Effector memory CD4-positive, alpha-beta T cell (primary cell): ENCODE measurements at regions not wholly inside any gene's neighbourhood (a gene's known extent, or its start where the extent isn't known, plus 50 kb on each side); places are given as distances from the start of the nearest gene placed in this dataset.

ENCODE experiments used
- DNase-seq, 3 donors: peaks; one replicate each; pipeline ENCODE4 v3.0.0-alpha.2; 2020
- H3K27ac ChIP-seq: 2 replicates; pipeline ENCODE4 v1.7.0; 2013; ENCODE audit warnings: mild to moderate bottlenecking, low read length, moderate library complexity; ENCODE audit not compliant: insufficient read depth, poor library complexity, severe bottlenecking
- H3K27me3 ChIP-seq: replicated peaks from 2 replicates; pipeline ENCODE4 v1.7.0; 2013; ENCODE audit warnings: mild to moderate bottlenecking, low read length; ENCODE audit not compliant: insufficient read depth, control insufficient read depth, poor library complexity, severe bottlenecking
- H3K36me3 ChIP-seq: 2 replicates; pipeline ENCODE4 v1.7.0; 2013; ENCODE audit warnings: mild to moderate bottlenecking, low read length, moderate library complexity; ENCODE audit not compliant: control insufficient read depth, insufficient read depth
- H3K4me1 ChIP-seq: 2 replicates; pipeline ENCODE4 v1.7.0; 2013; ENCODE audit warnings: low read length, mild to moderate bottlenecking; ENCODE audit not compliant: control insufficient read depth, insufficient read depth, poor library complexity, severe bottlenecking
- H3K4me3 ChIP-seq: 2 replicates; pipeline ENCODE4 v1.7.0; 2013; ENCODE audit warnings: low read length, low read depth, mild to moderate bottlenecking; ENCODE audit not compliant: insufficient read depth, poor library complexity, severe bottlenecking
- H3K9me3 ChIP-seq: 2 replicates; pipeline ENCODE4 v1.7.0; 2013; ENCODE audit warnings: mild to moderate bottlenecking, low read length, moderate library complexity; ENCODE audit not compliant: control insufficient read depth

GRCh38 chr4:181957088-181957487 lies 286.1 kb upstream of the TENM3 start:
- Histone ChIP-seq H3K4me3 (no peak overlapping the region), H3K27me3 (no peaks in the 10 kb centered on the region), H3K27ac (no peak overlapping the region), H3K9me3 (no peaks in the 10 kb centered on the region), H3K36me3 (no peaks in the 10 kb centered on the region), H3K4me1 (no peaks in the 10 kb centered on the region)
- no peak for DNase-seq

DNA sequence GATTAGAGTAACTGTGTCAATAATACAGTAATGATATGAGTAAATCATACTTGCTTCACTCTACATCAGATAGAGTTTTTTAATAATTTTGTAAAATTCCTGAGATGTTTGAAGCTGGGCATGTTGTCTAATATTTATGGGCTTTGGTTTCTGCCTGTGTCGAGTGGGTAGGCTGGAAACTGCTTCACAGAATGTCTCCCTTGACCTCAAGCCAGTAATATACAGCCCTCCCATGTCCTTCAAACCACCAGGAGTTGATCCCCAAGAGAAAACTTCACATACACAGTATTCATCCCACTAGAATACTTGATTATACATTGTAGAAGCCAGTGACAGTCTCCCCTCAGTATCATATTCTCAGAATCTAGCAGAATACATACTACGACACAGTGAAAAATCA lies 284.8 kb upstream of the TENM3 start:
- H3K9me3 ChIP-seq, result no peaks in the 10 kb centered on the region
- DNase-seq, result no peak
- no peaks in the 10 kb centered on the region for H3K36me3 ChIP-seq
- H3K27ac ChIP-seq, result no peak overlapping the region
- no peak overlapping the region for H3K4me3 ChIP-seq
- no peaks in the 10 kb centered on the region for H3K4me1 ChIP-seq
- H3K27me3 ChIP-seq, result no peaks in the 10 kb centered on the region

- no peaks in the 10 kb centered on the region for H3K36me3 ChIP-seq
- no peak for DNase-seq
- H3K9me3 ChIP-seq, result no peaks in the 10 kb centered on the region
- no peak overlapping the region for H3K27ac ChIP-seq
- H3K27me3 ChIP-seq, result no peaks in the 10 kb centered on the region
- H3K4me3 ChIP-seq, result no peak overlapping the region
- H3K4me1 ChIP-seq, result no peaks in the 10 kb centered on the region
These were observed 284.1 kb upstream of the TENM3 start for GRCh38 chr4:181959121-181959520.

DNA sequence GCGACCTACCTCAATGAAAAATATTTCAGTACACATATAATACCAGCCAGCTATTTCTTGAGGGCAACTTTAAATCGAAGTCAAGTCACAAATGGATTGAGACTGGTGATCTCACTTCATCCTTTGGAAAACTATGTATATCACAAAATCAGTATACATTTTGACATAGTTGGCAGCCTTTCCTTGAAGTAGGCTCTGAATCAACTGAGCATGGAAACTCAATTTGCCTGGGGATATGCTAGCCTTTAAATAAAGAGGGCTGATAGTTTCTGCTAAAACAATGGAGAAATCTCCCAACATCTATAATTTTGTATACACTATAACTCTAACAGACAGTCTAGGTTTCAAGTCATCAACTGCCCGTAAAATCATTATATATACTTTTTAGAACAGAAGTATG lies 282.8 kb upstream of the TENM3 start:
- Histone ChIP-seq H3K4me3 (no peak overlapping the region), H3K27me3 (no peaks in the 10 kb centered on the region), H3K4me1 (no peaks in the 10 kb centered on the region), H3K27ac (no peak overlapping the region), H3K9me3 (no peaks in the 10 kb centered on the region), H3K36me3 (no peaks in the 10 kb centered on the region)
- no peak for DNase-seq

GRCh38 chr4:181962321-181962720 lies 280.9 kb upstream of the TENM3 start:
- H3K4me1 ChIP-seq, result no peaks in the 10 kb centered on the region
- H3K27ac ChIP-seq, result no peak overlapping the region
- no peaks in the 10 kb centered on the region for H3K9me3 ChIP-seq
- no peaks in the 10 kb centered on the region for H3K27me3 ChIP-seq
- no peak overlapping the region for H3K4me3 ChIP-seq
- DNase-seq, result no peak
- no peaks in the 10 kb centered on the region for H3K36me3 ChIP-seq

GRCh38 chr4:181964731-181965130 lies 278.5 kb upstream of the TENM3 start:
- Histone ChIP-seq H3K27me3 (no peaks in the 10 kb centered on the region), H3K4me1 (no peaks in the 10 kb centered on the region), H3K9me3 (no peaks in the 10 kb centered on the region), H3K36me3 (no peaks in the 10 kb centered on the region), H3K27ac (no peak overlapping the region), H3K4me3 (no peak overlapping the region)
- DNase-seq, result no peak

- no peaks in the 10 kb centered on the region for H3K36me3 ChIP-seq
- H3K9me3 ChIP-seq, result no peaks in the 10 kb centered on the region
- no peak overlapping the region for H3K27ac ChIP-seq
- DNase-seq, result no peak
- H3K27me3 ChIP-seq, result no peaks in the 10 kb centered on the region
- no peak overlapping the region for H3K4me3 ChIP-seq
- no peaks in the 10 kb centered on the region for H3K4me1 ChIP-seq
These were observed 277.1 kb upstream of the TENM3 start for GRCh38 chr4:181966104-181966551.

GRCh38 chr4:181967401-181967800 lies 275.8 kb upstream of the TENM3 start:
- Histone ChIP-seq H3K9me3 (no peaks in the 10 kb centered on the region), H3K36me3 (no peaks in the 10 kb centered on the region), H3K27ac (no peak overlapping the region), H3K4me3 (no peak overlapping the region), H3K4me1 (no peaks in the 10 kb centered on the region), H3K27me3 (no peaks in the 10 kb centered on the region)
- no peak for DNase-seq

DNA sequence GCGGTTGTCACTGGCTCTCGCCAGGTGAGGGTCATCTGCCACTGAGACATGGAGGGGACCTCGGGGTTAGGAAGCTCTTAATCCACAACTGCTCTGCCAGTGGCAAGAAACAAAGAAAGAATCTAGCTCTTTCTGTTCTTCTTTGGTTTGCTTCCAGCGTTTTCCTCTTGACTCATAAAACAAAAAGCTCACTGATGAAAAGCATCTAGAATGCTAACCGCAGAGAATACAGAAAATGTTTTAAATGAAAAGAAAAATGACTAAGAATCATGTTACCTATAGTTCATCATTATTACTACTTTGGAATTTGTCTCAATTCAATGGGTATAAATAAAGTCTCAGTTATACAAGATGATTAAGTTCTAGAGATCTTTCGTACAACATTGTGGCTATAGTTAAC lies 274.8 kb upstream of the TENM3 start:
- no peaks in the 10 kb centered on the region for H3K4me1 ChIP-seq
- no peak for DNase-seq
- H3K27me3 ChIP-seq, result no peaks in the 10 kb centered on the region
- no peak overlapping the region for H3K4me3 ChIP-seq
- H3K36me3 ChIP-seq, result no peaks in the 10 kb centered on the region
- no peak overlapping the region for H3K27ac ChIP-seq
- H3K9me3 ChIP-seq, result no peaks in the 10 kb centered on the region

DNA sequence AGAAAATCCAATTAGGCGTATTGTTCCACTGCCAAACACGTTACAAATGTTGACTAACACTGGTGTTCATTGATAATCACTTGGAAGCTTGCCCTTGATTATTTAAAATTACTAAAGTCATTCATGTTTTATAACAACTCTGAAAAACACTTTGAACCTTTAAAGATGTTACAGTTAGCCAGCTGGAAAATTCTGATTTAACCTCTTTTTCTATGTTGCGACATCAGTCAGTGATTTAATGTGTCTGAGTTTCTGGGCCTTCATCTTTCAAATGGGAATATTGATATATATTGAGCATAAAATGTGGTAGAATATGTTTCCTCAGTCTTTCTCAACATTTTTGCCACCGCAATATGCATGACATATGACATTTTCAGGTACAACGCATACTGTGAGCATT lies 274.1 kb upstream of the TENM3 start:
- DNase-seq, result no peak
- Histone ChIP-seq H3K27me3 (no peaks in the 10 kb centered on the region), H3K27ac (no peak overlapping the region), H3K36me3 (no peaks in the 10 kb centered on the region), H3K4me1 (no peaks in the 10 kb centered on the region), H3K9me3 (no peaks in the 10 kb centered on the region), H3K4me3 (no peak overlapping the region)

GRCh38 chr4:181970366-181970765 lies 272.8 kb upstream of the TENM3 start:
- Histone ChIP-seq H3K27me3 (no peaks in the 10 kb centered on the region), H3K4me1 (no peaks in the 10 kb centered on the region), H3K4me3 (no peak overlapping the region), H3K9me3 (no peaks in the 10 kb centered on the region), H3K27ac (no peak overlapping the region), H3K36me3 (no peaks in the 10 kb centered on the region)
- no peak for DNase-seq
